H1 (cell line): ENCODE measurements at regions not wholly inside any gene's neighbourhood (a gene's known extent, or its start where the extent isn't known, plus 50 kb on each side); places are given as distances from the start of the nearest gene placed in this dataset.
A peak's percentile ranks its signal among the peaks of the same experiment; 100 is the strongest.

Experiments used
- CTCF ChIA-PET: fragments of 300-600 bp; sonication (Branson Sonifier 250); formaldehyde crosslinking; loops from one replicate; lab custom pipeline; 2021; ENCODE audit not compliant: partially characterized antibody; lab: Charles Lee
- POLR2A ChIA-PET: fragments of 300-600 bp; sonication (Branson Sonifier 250); formaldehyde crosslinking; loops from one replicate; lab custom pipeline; 2021; ENCODE audit warnings: inconsistent platforms; ENCODE audit not compliant: partially characterized antibody; lab: Charles Lee
- DNase-seq, 2 experiments: peaks; one replicate each; pipeline versions ENCODE4 v3.0.0 to v3.0.0-alpha.2; 2010 to 2022; ENCODE audit warnings: low spot score in 2 of 2, low read depth in 1 of 2, mixed read lengths in 1 of 2
- FAIRE-seq: peaks from 2 replicates; lab custom pipeline; 2011; peaks lifted over from hg19 to GRCh38; lab: Jason Lieb, UNC
- H2AFZ ChIP-seq: 2 replicates; pipeline ENCODE4 v1.8.1; 2012; ENCODE audit warnings: low read length, inconsistent platforms
- H2AK5ac ChIP-seq: 2 replicates; pipeline ENCODE4 v1.6.1; 2013; ENCODE audit warnings: low read depth, low read length
- H2BK120ac ChIP-seq: replicated peaks from 2 replicates; pipeline ENCODE3; 2013; ENCODE audit warnings: low read depth, low read length, inconsistent platforms
- H2BK12ac ChIP-seq: 2 replicates; pipeline ENCODE4 v1.6.1; 2013; ENCODE audit warnings: low read depth, low read length
- H2BK15ac ChIP-seq: 2 replicates; pipeline ENCODE4 v1.6.1; 2013; ENCODE audit warnings: low read length
- H2BK20ac ChIP-seq: 2 replicates; pipeline ENCODE4 v1.6.1; 2013; ENCODE audit warnings: low read length
- H2BK5ac ChIP-seq: 2 replicates; pipeline ENCODE4 v1.6.1; 2013; ENCODE audit warnings: low read depth, low read length
- H3K14ac ChIP-seq: 2 replicates; pipeline ENCODE4 v1.6.1; 2013; ENCODE audit warnings: inconsistent platforms; ENCODE audit not compliant: insufficient read length
- H3K18ac ChIP-seq: 2 replicates; pipeline ENCODE4 v1.6.1; 2013; ENCODE audit warnings: low read length; ENCODE audit errors: extremely low read depth
- H3K23ac ChIP-seq: 2 replicates; pipeline ENCODE4 v1.6.1; 2013; ENCODE audit warnings: inconsistent platforms; ENCODE audit not compliant: insufficient read length
- H3K23me2 ChIP-seq: 2 replicates; pipeline ENCODE4 v1.6.1; 2013; ENCODE audit warnings: low read depth, low read length
- H3K27ac ChIP-seq: 2 replicates; pipeline ENCODE4 v1.6.1; 2011; ENCODE audit warnings: low read depth, low read length, inconsistent platforms
- H3K27me3 ChIP-seq, 4 experiments: replicated peaks in 1 of 4; 1 replicate in 1 of 4; 2 replicates in 3 of 4; pipeline versions ENCODE4 v1.6.1 to v1.8.1; 2011 to 2013; ENCODE audit warnings: low read length in 3 of 4, mild to moderate bottlenecking in 3 of 4, inconsistent platforms in 2 of 4, mixed read lengths in 2 of 4, moderate library complexity in 1 of 4; ENCODE audit not compliant: control insufficient read depth in 3 of 4, insufficient read depth in 3 of 4; ENCODE audit errors: extremely low read depth in 1 of 4
- H3K36me3 ChIP-seq, 4 experiments: 2 replicates each; pipeline versions ENCODE4 v1.6.1 to v1.8.1; 2011 to 2013; ENCODE audit warnings: mild to moderate bottlenecking in 4 of 4, low read length in 3 of 4, moderate library complexity in 2 of 4, control low read depth in 1 of 4, inconsistent platforms in 1 of 4; ENCODE audit not compliant: insufficient read depth in 4 of 4, control insufficient read depth in 2 of 4
- H3K4ac ChIP-seq: replicated peaks from 2 replicates; pipeline ENCODE3; 2013; ENCODE audit warnings: low read length, low read depth, mixed read lengths, inconsistent platforms; ENCODE audit not compliant: insufficient read length
- H3K4me1 ChIP-seq, 4 experiments: replicated peaks in 1 of 4; 1 replicate in 1 of 4; 2 replicates in 3 of 4; pipeline versions ENCODE4 v1.6.1 to v1.8.1; 2011 to 2013; ENCODE audit warnings: low read length in 3 of 4, inconsistent platforms in 2 of 4, mixed read lengths in 1 of 4; ENCODE audit not compliant: insufficient read depth in 4 of 4, control insufficient read depth in 3 of 4
- H3K4me2 ChIP-seq, 2 experiments: 2 replicates each; pipeline versions ENCODE4 v1.6.1 to v1.8.1; 2011 to 2013; ENCODE audit warnings: low read depth in 2 of 2, low read length in 2 of 2, control low read depth in 1 of 2, inconsistent platforms in 1 of 2, mild to moderate bottlenecking in 1 of 2; ENCODE audit not compliant: insufficient read depth in 1 of 2
- H3K4me3 ChIP-seq, 4 experiments: fragments of 200-600, 300-600 bp in 1 of 4; sonication (generic), shearing (Covaris generic), sonication (Bioruptor Twin) in 1 of 4; 2 replicates each; pipeline versions ENCODE4 v1.5.1 to v1.8.1; 2011 to 2016; ENCODE audit warnings: low read length in 4 of 4, low read depth in 3 of 4, control low read depth in 2 of 4, inconsistent platforms in 2 of 4, mild to moderate bottlenecking in 2 of 4, mixed read lengths in 1 of 4, moderate library complexity in 1 of 4; ENCODE audit not compliant: insufficient read depth in 2 of 4; ENCODE audit errors: extremely low read depth in 1 of 4
- H3K56ac ChIP-seq: replicated peaks from 2 replicates; pipeline ENCODE3; 2013; ENCODE audit warnings: low read depth, mild to moderate bottlenecking, mixed read lengths, low read length, inconsistent platforms; ENCODE audit not compliant: insufficient read length
- H3K79me1 ChIP-seq: 2 replicates; pipeline ENCODE4 v1.6.1; 2013; ENCODE audit warnings: low read depth, low read length, control low read depth
- H3K79me2 ChIP-seq, 2 experiments: 2 replicates each; pipeline versions ENCODE4 v1.6.1 to v1.8.1; 2012 to 2013; ENCODE audit warnings: low read length in 2 of 2, mild to moderate bottlenecking in 2 of 2, inconsistent platforms in 1 of 2; ENCODE audit not compliant: insufficient read depth in 2 of 2, control insufficient read depth in 1 of 2
- H3K9ac ChIP-seq, 4 experiments: replicated peaks in 1 of 4; 1 replicate in 1 of 4; 2 replicates in 3 of 4; pipeline versions ENCODE4 v1.6.1 to v1.8.1; 2011 to 2013; ENCODE audit warnings: low read depth in 3 of 4, low read length in 3 of 4, control low read depth in 2 of 4, mild to moderate bottlenecking in 2 of 4, moderate library complexity in 2 of 4, inconsistent platforms in 1 of 4; ENCODE audit errors: extremely low read depth in 1 of 4
- H3K9me3 ChIP-seq, 2 experiments: 2 replicates each; pipeline versions ENCODE4 v1.6.1 to v1.8.1; 2012 to 2013; ENCODE audit warnings: mild to moderate bottlenecking in 2 of 2, moderate library complexity in 2 of 2, control low read depth in 1 of 2, inconsistent platforms in 1 of 2, low read depth in 1 of 2, low read length in 1 of 2, mixed read lengths in 1 of 2; ENCODE audit not compliant: insufficient read depth in 2 of 2
- H4K20me1 ChIP-seq, 2 experiments: replicated peaks in 1 of 2; 2 replicates each; pipeline versions ENCODE3 to v1.8.1; 2011 to 2013; ENCODE audit warnings: inconsistent platforms in 2 of 2, low read length in 2 of 2, mild to moderate bottlenecking in 1 of 2; ENCODE audit not compliant: insufficient read depth in 2 of 2, control insufficient read depth in 1 of 2
- H4K5ac ChIP-seq: 2 replicates; pipeline ENCODE4 v1.6.1; 2013; ENCODE audit warnings: low read length, low read depth, mixed read lengths, inconsistent platforms; ENCODE audit not compliant: insufficient read length
- H4K8ac ChIP-seq: 2 replicates; pipeline ENCODE4 v1.8.0; 2013; ENCODE audit warnings: mild to moderate bottlenecking, moderate library complexity, low read length, inconsistent platforms; ENCODE audit not compliant: insufficient read depth; ENCODE audit errors: extremely low read depth
- H4K91ac ChIP-seq: replicated peaks from 2 replicates; pipeline ENCODE3; 2013; ENCODE audit warnings: low read length, mixed read lengths, inconsistent platforms; ENCODE audit not compliant: insufficient read length
- CTCF ChIP-seq, 3 experiments: IDR thresholded peaks; 1 replicate in 2 of 3; 2 replicates in 1 of 3; pipeline versions ENCODE4 v1.5.1 to v1.6.1; 2011; ENCODE audit warnings: low read length in 3 of 3, mild to moderate bottlenecking in 3 of 3, inconsistent platforms in 2 of 3, low read depth in 1 of 3, moderate library complexity in 1 of 3; ENCODE audit not compliant: insufficient read depth in 1 of 3; ENCODE audit errors: control extremely low read depth in 1 of 3
- RAD21 ChIP-seq, 2 experiments: IDR thresholded peaks in 1 of 2; conservative IDR thresholded peaks in 1 of 2; 2 replicates each; pipeline ENCODE4 v1.6.1; 2011; ENCODE audit warnings: low read depth in 2 of 2, low read length in 2 of 2, improper control_type of control experiment in 1 of 2, inconsistent platforms in 1 of 2, mild to moderate bottlenecking in 1 of 2, moderate library complexity in 1 of 2
- TAF1 ChIP-seq: IDR thresholded peaks from 2 replicates; pipeline ENCODE4 v1.6.1; 2011; ENCODE audit warnings: mild to moderate bottlenecking, low read depth, low read length
- WGBS, 2 experiments: shearing (Covaris generic) in 1 of 2; methylation state at CpG; one replicate each; pipeline versions ENCODE4 v1.1.6 to v1.1.7; 2013 to 2015; ENCODE audit warnings: low lambda C conversion rate in 2 of 2, mixed read lengths in 2 of 2, inconsistent platforms in 1 of 2, low coverage in 1 of 2, missing lambda C conversion rate in 1 of 2; ENCODE audit not compliant: insufficient replicate concordance in 2 of 2, insufficient coverage in 1 of 2, insufficient read length in 1 of 2; ENCODE audit errors: extremely low coverage in 1 of 2, missing lambda C conversion rate in 1 of 2; 5-methylcytosine and 5-hydroxymethylcytosine counted together

GRCh38 chr2:220154304-220154703, 526.9 kb downstream of the SLC4A3 start:
- H2BK120ac ChIP-seq: no peak overlapping the region
- WGBS, 2 experiments: 56% methylated on average over 1 of the region's 1 CpG; no CpG with 5 or more reads in 1 of the 2 experiments
- no peak overlapping the region for H2BK20ac ChIP-seq
- no peaks in the 10 kb centered on the region for H3K79me2 ChIP-seq
- no peaks in the 10 kb centered on the region for H3K27me3 ChIP-seq
- no peak overlapping the region for H3K23ac ChIP-seq
- H3K9ac ChIP-seq: no peak overlapping the region
- H3K4me3 ChIP-seq: no peak overlapping the region
- TF ChIP-seq TAF1 (no peak), CTCF (IDR thresholded peaks at IDR 0.05; ENCODE audit: control extremely low read depth in 1 of 3, insufficient read depth in 1 of 3, low read depth in 1 of 3, low read length in 3 of 3) (peak in 1 of 3 experiments; percentile 19; a peak in 1 of 4 replicates), RAD21 (IDR thresholded peaks at IDR 0.05 in 1 of 2, conservative IDR thresholded peaks at IDR 0.05 in 1 of 2; ENCODE audit: low read depth in 2 of 2, low read length in 2 of 2) (0 out of 4 replicates have a peak, but pooled peaks of 1 of the 2 experiments have one; percentile 5)
- TF ChIP-seq, all 59 proteins: peak for 2
- Histone ChIP-seq H3K9me3 (no peaks in the 10 kb centered on the region), H2BK15ac (no peak overlapping the region), H3K36me3 (no peaks in the 10 kb centered on the region), H3K4ac (no peak overlapping the region), H4K8ac (no peak overlapping the region), H3K4me1 (no peaks in the 10 kb centered on the region), H3K14ac (no peak overlapping the region), H3K27ac (no peak overlapping the region), H3K4me2 (no peak overlapping the region), H3K79me1 (no peaks in the 10 kb centered on the region), H2BK12ac (no peak overlapping the region), H4K5ac (no peak overlapping the region), H3K23me2 (no peaks in the 10 kb centered on the region), H3K18ac (no peak overlapping the region), H2AFZ (no peak overlapping the region), H2BK5ac (no peak overlapping the region), H2AK5ac (no peak overlapping the region), H3K56ac (no peak overlapping the region), H4K20me1 (no peaks in the 10 kb centered on the region), H4K91ac (no peak overlapping the region)
- DNase-seq (no peak), FAIRE-seq (no peak)
- CTCF ChIA-PET: interaction anchor here (0.6 to 2.0 kb wide), 15 partner anchors 8 to 1179 kb away, joined by 3 to 6 read pairs (median 3); no protein-coding TSS in a partner anchor
- POLR2A ChIA-PET: no interaction called here
